ENCODE measurements at regions not wholly inside any gene's neighbourhood (a gene's known extent, or its start where the extent isn't known, plus 50 kb on each side); places are given as distances from the start of the nearest gene placed in this dataset.

GRCh38 chr17:73735245-73735644 lies 91.0 kb upstream of the SDK2 start:
- Histone ChIP-seq H3K27me3 (ENCODE audit: insufficient read depth, low read length) (peaks cover 82% of the 10 kb centered on the region), H3K79me2 (ENCODE audit: insufficient read depth, low read length) (no peaks in the 10 kb centered on the region), H3K4me3 (replicated peaks in 1 of 2; ENCODE audit: low read depth in 1 of 2, low read length in 2 of 2) (no peak overlapping the region), H3K4me2 (ENCODE audit: low read length) (no peak overlapping the region), H3K4me1 (ENCODE audit: control insufficient read depth in 1 of 2, insufficient read depth in 2 of 2, low read length in 2 of 2) (no peaks in the 10 kb centered on the region), H3K36me3 (ENCODE audit: control insufficient read depth in 1 of 2, insufficient read depth in 2 of 2, low read length in 2 of 2) (no peaks in the 10 kb centered on the region), H3K9ac (ENCODE audit: low read length) (no peak overlapping the region), H3K9me3 (ENCODE audit: control insufficient read depth in 1 of 2, insufficient read depth in 1 of 2, low read depth in 1 of 2, low read length in 2 of 2) (peaks cover 6 to 15% of the 10 kb centered on the region in 2 experiments; a peak in 3 of 4 replicates), H3K27ac (ENCODE audit: low read depth, low read length) (no peak overlapping the region), H4K20me1 (ENCODE audit: insufficient read depth) (no peaks in the 10 kb centered on the region), H3K9me2 (ENCODE audit: insufficient read depth) (no peaks in the 10 kb centered on the region), H2AFZ (ENCODE audit: low read depth, low read length, poor library complexity, severe bottlenecking) (no peak overlapping the region)
- BruUV-seq (replicated peaks): no TSS peak
- intact Hi-C loops (cut with micrococcal nuclease): no loop called here
- ChIA-PET POLR2A (no interaction called here), CTCF (no interaction called here), RAD21 (ENCODE audit: low non-redundant PET in 1 of 2, low total read pairs in 2 of 2, uncharacterized antibody in 2 of 2, unreplicated experiment in 2 of 2) (no interaction called here)
- ATAC-seq: no peak; the same call in 1 of the 2 replicates
- no peak for DNase-seq (ENCODE audit: low read depth, low spot score)
- no peak for TF ChIP-seq SRF (IDR thresholded peaks at IDR 0.05; ENCODE audit: low read depth)
- no peak for TF ChIP-seq ATF3 (IDR thresholded peaks at IDR 0.05)
- no peak for TF ChIP-seq FOSL1 (IDR thresholded peaks at IDR 0.05; ENCODE audit: low read depth)
- no peak for TF ChIP-seq CTCF (IDR thresholded peaks at IDR 0.05 in 2 of 3, conservative IDR thresholded peaks at IDR 0.05 in 1 of 3; ENCODE audit: borderline replicate concordance in 1 of 3, insufficient read depth in 1 of 3, low read depth in 2 of 3, low read length in 2 of 3)
- no peak for TF ChIP-seq SIN3A (IDR thresholded peaks at IDR 0.05; ENCODE audit: low read depth)
- no peak for TF ChIP-seq ZNF274 (IDR thresholded peaks at IDR 0.05; ENCODE audit: low read depth, low read length)
- no peak for TF ChIP-seq ZBTB33 (IDR thresholded peaks at IDR 0.05; ENCODE audit: extremely low read depth, insufficient replicate concordance, low read length)

All from HCT116 (cell line).